GM12878 (cell line): ENCODE measurements at regions not wholly inside any gene's neighbourhood (a gene's known extent, or its start where the extent isn't known, plus 50 kb on each side); places are given as distances from the start of the nearest gene placed in this dataset.

Experiments
- ATAC-seq: fragments of 200-7000 bp; cut with Tn5 transposase; 3 replicates; pipeline ENCODE4 v1.9.1; 2020; ENCODE audit warnings: mild to moderate bottlenecking, moderate library complexity
- BruUV-seq: library from RNA; stranded (reverse); fragments of 400-500 nt; replicated peaks from 2 replicates; lab custom pipeline; 2021; lab: Mats Ljungman, UMichigan
- CTCF ChIA-PET: fragments of 300-600 bp; sonication (Branson Sonifier 250); formaldehyde crosslinking; extraction: SDS; loops from one replicate; lab custom pipeline; 2021; ENCODE audit warnings: inconsistent platforms; lab: Yijun Ruan, JAX
- POLR2A ChIA-PET: fragments of 350-600 bp; formaldehyde crosslinking; extraction: SDS; loops from one replicate; lab custom pipeline; 2021; ENCODE audit warnings: inconsistent platforms; lab: Charles Lee
- RAD21 ChIA-PET: fragments of 300-600 bp; sonication (Branson Sonifier 250); formaldehyde crosslinking; loops from one replicate; lab custom pipeline; 2023; ENCODE audit warnings: antibody characterized with exemption; ENCODE audit not compliant: unreplicated experiment; lab: Charles Lee
- SMC1A ChIA-PET: fragments of 300-600 bp; sonication (Branson Sonifier 250); formaldehyde crosslinking; loops from one replicate; lab custom pipeline; 2023; ENCODE audit not compliant: unreplicated experiment, uncharacterized antibody; lab: Charles Lee
- DNase-seq: peaks from one replicate; pipeline ENCODE4 v3.0.0-alpha.2; 2011; ENCODE audit warnings: low read depth, low spot score
- FAIRE-seq: peaks from 3 replicates; lab custom pipeline; 2011; peaks lifted over from hg19 to GRCh38; lab: Jason Lieb, UNC
- H2AFZ ChIP-seq: 2 replicates; pipeline ENCODE4 v1.6.0; 2011; ENCODE audit warnings: low read depth, low read length, control low read depth; ENCODE audit not compliant: control insufficient read depth
- H3K27ac ChIP-seq: 2 replicates; pipeline ENCODE4 v1.5.1; 2011; ENCODE audit warnings: control low read depth; ENCODE audit not compliant: control insufficient read depth, insufficient read depth
- H3K27me3 ChIP-seq, 2 experiments: replicated peaks in 1 of 2; 2 replicates each; pipeline versions ENCODE4 v1.6.0 to v1.6.1; 2011; ENCODE audit warnings: low read length in 1 of 2; ENCODE audit not compliant: control insufficient read depth in 2 of 2, insufficient read depth in 2 of 2
- H3K36me3 ChIP-seq, 2 experiments: 2 replicates each; pipeline ENCODE4 v1.5.1; 2011; ENCODE audit warnings: low read length in 1 of 2; ENCODE audit not compliant: control insufficient read depth in 2 of 2, insufficient read depth in 2 of 2
- H3K4me1 ChIP-seq: 2 replicates; pipeline ENCODE4 v1.6.1; 2011; ENCODE audit warnings: mild to moderate bottlenecking, low read length, moderate library complexity, mixed read lengths; ENCODE audit not compliant: control insufficient read depth, insufficient read depth
- H3K4me2 ChIP-seq: 2 replicates; pipeline ENCODE4 v1.6.0; 2011; ENCODE audit warnings: control low read depth; ENCODE audit not compliant: control insufficient read depth, insufficient read depth
- H3K4me3 ChIP-seq: fragments of 200-600 bp; sonication (generic); 2 replicates; pipeline ENCODE4 v1.5.1; 2016
- H3K79me2 ChIP-seq: 2 replicates; pipeline ENCODE4 v1.6.0; 2011; ENCODE audit warnings: low read length; ENCODE audit not compliant: control insufficient read depth, insufficient read depth
- H3K9ac ChIP-seq: 2 replicates; pipeline ENCODE4 v1.8.0; 2011; ENCODE audit warnings: low read length, control low read depth, mixed read lengths; ENCODE audit not compliant: control insufficient read depth, insufficient read depth
- H3K9me3 ChIP-seq: replicated peaks from 3 replicates; pipeline ENCODE4 v1.5.1; 2011; ENCODE audit warnings: mild to moderate bottlenecking, low read length; ENCODE audit not compliant: control insufficient read depth, insufficient read depth
- H4K20me1 ChIP-seq: 2 replicates; pipeline ENCODE4 v1.6.0; 2011; ENCODE audit not compliant: control insufficient read depth, insufficient read depth
- BCL3 ChIP-seq: IDR thresholded peaks from 2 replicates; pipeline ENCODE4 v1.6.1; 2011; ENCODE audit warnings: borderline replicate concordance, low read depth, mild to moderate bottlenecking, moderate library complexity, low read length; ENCODE audit not compliant: insufficient read depth, poor library complexity, severe bottlenecking
- HCFC1 ChIP-seq: fragments of 150-350 bp; IDR thresholded peaks from 2 replicates; pipeline ENCODE4 v1.6.1; 2014; ENCODE audit warnings: low read length
- IRF4 ChIP-seq: IDR thresholded peaks from 2 replicates; pipeline ENCODE4 v1.6.1; 2011; ENCODE audit warnings: low read depth, low read length
- JUNB ChIP-seq: IDR thresholded peaks from 2 replicates; pipeline ENCODE4 v1.6.1; 2016; ENCODE audit warnings: antibody characterized with exemption, mild to moderate bottlenecking
- MXI1 ChIP-seq: fragments of 150-350 bp; IDR thresholded peaks from 2 replicates; pipeline ENCODE4 v1.6.1; 2011; ENCODE audit warnings: low read depth, mild to moderate bottlenecking, inconsistent platforms, low read length, improper control_type of control experiment
- NFXL1 ChIP-seq: fragments of 450-650 bp; IDR thresholded peaks from 2 replicates; pipeline ENCODE4 v1.6.1; 2017; ENCODE audit warnings: antibody characterized with exemption, mild to moderate bottlenecking, borderline replicate concordance
- NR2C2 ChIP-seq: IDR thresholded peaks from 2 replicates; pipeline ENCODE4 v1.6.1; 2011; ENCODE audit warnings: borderline replicate concordance, low read depth; ENCODE audit not compliant: control insufficient read depth, insufficient read length
- POLR2AphosphoS2 ChIP-seq: IDR thresholded peaks from 2 replicates; pipeline ENCODE4 v1.6.1; 2011; ENCODE audit warnings: low read depth, mild to moderate bottlenecking, low read length, improper control_type of control experiment, moderate library complexity
- REST ChIP-seq: IDR thresholded peaks from 2 replicates; pipeline ENCODE4 v1.6.1; 2012; ENCODE audit warnings: mild to moderate bottlenecking, low read depth, low read length
- SIN3A ChIP-seq: IDR thresholded peaks from 2 replicates; pipeline ENCODE4 v1.6.1; 2012; ENCODE audit warnings: low read depth, low read length, improper control_type of control experiment
- SMC3 ChIP-seq: IDR thresholded peaks from 2 replicates; pipeline ENCODE4 v1.6.1; 2011; ENCODE audit warnings: low read length, improper control_type of control experiment, borderline replicate concordance
- SP1 ChIP-seq: IDR thresholded peaks from one replicate; pipeline ENCODE4 v1.6.1; 2011; ENCODE audit warnings: low read depth, low read length
- YY1 ChIP-seq: IDR thresholded peaks from 2 replicates; pipeline ENCODE4 v1.6.1; 2011; ENCODE audit warnings: low read depth, mild to moderate bottlenecking, low read length
- in situ Hi-C: fragments of 300-500 bp; cut with MboI; formaldehyde crosslinking; loops from 9 replicates; pipeline ENCODE4 v1.14.3; 2018; ENCODE audit warnings: mixed read lengths
- intact Hi-C: fragments of 100-400 bp; cut with micrococcal nuclease; formaldehyde crosslinking; loops from one replicate; pipeline ENCODE4 v1.14.2; 2022; ENCODE audit not compliant: unreplicated experiment
- TF ChIP-seq, protein P1 (sequence below): fragments of 450-650 bp; IDR thresholded peaks from 2 replicates; pipeline ENCODE4 v1.6.1; 2017; ENCODE audit warnings: mild to moderate bottlenecking, moderate library complexity

DNA sequence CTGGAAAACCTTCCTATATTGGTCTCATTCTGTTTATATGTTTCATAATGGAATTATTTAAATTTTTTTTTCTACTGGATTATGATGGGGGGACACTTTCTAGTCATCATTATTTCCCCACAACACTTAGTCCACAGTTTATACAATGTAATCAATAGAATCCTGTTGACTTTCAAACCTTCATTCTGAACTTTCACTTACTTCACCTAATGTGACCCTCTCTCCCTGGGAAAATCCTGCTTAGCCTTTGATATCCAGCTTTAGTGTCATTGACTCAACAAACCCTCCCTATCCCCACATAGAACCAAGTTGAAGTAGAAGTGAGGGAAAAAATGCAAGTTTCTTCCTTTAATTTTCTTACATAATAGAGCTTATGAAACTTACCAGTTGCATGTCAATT lies 666.0 kb downstream of the MECOM start:
- no peaks in the 10 kb centered on the region for H3K79me2 ChIP-seq
- ChIA-PET POLR2A (no interaction called here), CTCF (interaction anchor here (0.7 kb wide), 1 partner anchor 10 kb away, joined by 3 read pairs; no protein-coding TSS in a partner anchor), SMC1A (no interaction called here), RAD21 (no interaction called here)
- ATAC-seq (no peak), DNase-seq (no peak), FAIRE-seq (no peak)
- H3K4me1 ChIP-seq: no peaks in the 10 kb centered on the region
- in situ Hi-C loops (no loop called here), intact Hi-C loops (no loop called here)
- no peak overlapping the region for H3K4me3 ChIP-seq
- no peaks in the 10 kb centered on the region for H4K20me1 ChIP-seq
- no peak overlapping the region for H3K4me2 ChIP-seq
- no peak overlapping the region for H2AFZ ChIP-seq
- no peaks in the 10 kb centered on the region for H3K36me3 ChIP-seq
- H3K27ac ChIP-seq: no peak overlapping the region
- no peak for TF ChIP-seq JUNB
- no peak for TF ChIP-seq SMC3
- TF ChIP-seq HCFC1: no peak
- no peak for TF ChIP-seq REST
- no peak for TF ChIP-seq NR2C2
- TF ChIP-seq BCL3: no peak
- TF ChIP-seq MXI1: no peak
- no peak for TF ChIP-seq POLR2AphosphoS2
- TF ChIP-seq IRF4: no peak
- no peak for TF ChIP-seq NFXL1
- TF ChIP-seq, protein P1, sequence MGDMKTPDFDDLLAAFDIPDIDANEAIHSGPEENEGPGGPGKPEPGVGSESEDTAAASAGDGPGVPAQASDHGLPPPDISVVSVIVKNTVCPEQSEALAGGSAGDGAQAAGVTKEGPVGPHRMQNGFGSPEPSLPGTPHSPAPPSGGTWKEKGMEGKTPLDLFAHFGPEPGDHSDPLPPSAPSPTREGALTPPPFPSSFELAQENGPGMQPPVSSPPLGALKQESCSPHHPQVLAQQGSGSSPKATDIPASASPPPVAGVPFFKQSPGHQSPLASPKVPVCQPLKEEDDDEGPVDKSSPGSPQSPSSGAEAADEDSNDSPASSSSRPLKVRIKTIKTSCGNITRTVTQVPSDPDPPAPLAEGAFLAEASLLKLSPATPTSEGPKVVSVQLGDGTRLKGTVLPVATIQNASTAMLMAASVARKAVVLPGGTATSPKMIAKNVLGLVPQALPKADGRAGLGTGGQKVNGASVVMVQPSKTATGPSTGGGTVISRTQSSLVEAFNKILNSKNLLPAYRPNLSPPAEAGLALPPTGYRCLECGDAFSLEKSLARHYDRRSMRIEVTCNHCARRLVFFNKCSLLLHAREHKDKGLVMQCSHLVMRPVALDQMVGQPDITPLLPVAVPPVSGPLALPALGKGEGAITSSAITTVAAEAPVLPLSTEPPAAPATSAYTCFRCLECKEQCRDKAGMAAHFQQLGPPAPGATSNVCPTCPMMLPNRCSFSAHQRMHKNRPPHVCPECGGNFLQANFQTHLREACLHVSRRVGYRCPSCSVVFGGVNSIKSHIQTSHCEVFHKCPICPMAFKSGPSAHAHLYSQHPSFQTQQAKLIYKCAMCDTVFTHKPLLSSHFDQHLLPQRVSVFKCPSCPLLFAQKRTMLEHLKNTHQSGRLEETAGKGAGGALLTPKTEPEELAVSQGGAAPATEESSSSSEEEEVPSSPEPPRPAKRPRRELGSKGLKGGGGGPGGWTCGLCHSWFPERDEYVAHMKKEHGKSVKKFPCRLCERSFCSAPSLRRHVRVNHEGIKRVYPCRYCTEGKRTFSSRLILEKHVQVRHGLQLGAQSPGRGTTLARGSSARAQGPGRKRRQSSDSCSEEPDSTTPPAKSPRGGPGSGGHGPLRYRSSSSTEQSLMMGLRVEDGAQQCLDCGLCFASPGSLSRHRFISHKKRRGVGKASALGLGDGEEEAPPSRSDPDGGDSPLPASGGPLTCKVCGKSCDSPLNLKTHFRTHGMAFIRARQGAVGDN: no peak
- TF ChIP-seq SIN3A: no peak
- TF ChIP-seq SP1: no peak
- no peak for TF ChIP-seq YY1
- no peaks in the 10 kb centered on the region for H3K27me3 ChIP-seq
- H3K9me3 ChIP-seq: no peaks in the 10 kb centered on the region
- H3K9ac ChIP-seq: no peak overlapping the region
- BruUV-seq: no TSS peak
